ENCODE measurements at regions not wholly inside any gene's neighbourhood (a gene's known extent, or its start where the extent isn't known, plus 50 kb on each side); places are given as distances from the start of the nearest gene placed in this dataset.

GRCh38 chr5:174315471-174315870, 270.0 kb downstream of the NSG2 start:
- H3K4me3 Mint-ChIP-seq (ENCODE audit: unreplicated experiment), result no peak overlapping the region
- DNase-seq (ENCODE audit: low spot score), result no peak
- H3K27ac Mint-ChIP-seq (ENCODE audit: unreplicated experiment), result no peak overlapping the region
- H3K36me3 Mint-ChIP-seq (ENCODE audit: low read depth, unreplicated experiment), result no peaks in the 10 kb centered on the region
- peaks cover 6% of the 10 kb centered on the region for H3K4me1 Mint-ChIP-seq (ENCODE audit: unreplicated experiment)
- no peaks in the 10 kb centered on the region for H3K9me3 Mint-ChIP-seq (ENCODE audit: unreplicated experiment)
- peaks cover 5% of the 10 kb centered on the region for H3K27me3 Mint-ChIP-seq (ENCODE audit: unreplicated experiment)
- no peak for TF ChIP-seq CTCF (IDR thresholded peaks at IDR 0.05; ENCODE audit: unreplicated experiment)

DNA sequence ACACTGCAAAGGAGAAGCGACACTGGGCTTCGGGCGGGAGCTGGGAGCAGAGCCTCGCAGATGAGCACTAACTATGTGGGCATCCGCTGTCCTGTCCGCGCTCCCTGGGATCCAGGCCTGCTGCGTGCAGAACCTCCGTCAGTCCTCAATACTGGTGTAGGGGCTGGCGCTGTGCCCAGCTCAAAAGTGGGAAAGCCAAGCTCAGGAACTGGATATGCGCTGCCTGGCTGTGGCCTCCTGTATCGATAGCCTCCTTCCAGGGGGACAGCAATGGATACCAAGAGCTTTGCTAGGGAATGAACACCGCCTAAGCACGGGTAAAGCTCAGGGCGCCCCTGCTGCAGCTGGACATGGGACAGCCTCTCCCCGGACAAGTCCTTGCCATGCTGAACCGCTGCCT, 270.4 kb downstream of the NSG2 start:
- Mint-ChIP-seq H3K4me3 (ENCODE audit: unreplicated experiment) (no peak overlapping the region), H3K9me3 (ENCODE audit: unreplicated experiment) (no peaks in the 10 kb centered on the region), H3K27me3 (ENCODE audit: unreplicated experiment) (peaks cover 1% of the 10 kb centered on the region), H3K36me3 (ENCODE audit: low read depth, unreplicated experiment) (no peaks in the 10 kb centered on the region), H3K4me1 (ENCODE audit: unreplicated experiment) (peaks cover 3% of the 10 kb centered on the region), H3K27ac (ENCODE audit: unreplicated experiment) (no peak overlapping the region)
- TF ChIP-seq CTCF (IDR thresholded peaks at IDR 0.05; ENCODE audit: unreplicated experiment), result no peak
- no peak for DNase-seq (ENCODE audit: low spot score)

- TF ChIP-seq CTCF (IDR thresholded peaks at IDR 0.05; ENCODE audit: unreplicated experiment), result no peak
- H3K27ac Mint-ChIP-seq (ENCODE audit: unreplicated experiment), result no peak overlapping the region
- H3K9me3 Mint-ChIP-seq (ENCODE audit: unreplicated experiment), result no peaks in the 10 kb centered on the region
- no peak overlapping the region for H3K4me3 Mint-ChIP-seq (ENCODE audit: unreplicated experiment)
- H3K27me3 Mint-ChIP-seq (ENCODE audit: unreplicated experiment), result no peaks in the 10 kb centered on the region
- no peak for DNase-seq (ENCODE audit: low spot score)
- H3K36me3 Mint-ChIP-seq (ENCODE audit: low read depth, unreplicated experiment), result no peaks in the 10 kb centered on the region
- H3K4me1 Mint-ChIP-seq (ENCODE audit: unreplicated experiment), result peaks cover 3% of the 10 kb centered on the region
Measured at GRCh38 chr5:174316326-174316725, 270.8 kb downstream of the NSG2 start.

DNA sequence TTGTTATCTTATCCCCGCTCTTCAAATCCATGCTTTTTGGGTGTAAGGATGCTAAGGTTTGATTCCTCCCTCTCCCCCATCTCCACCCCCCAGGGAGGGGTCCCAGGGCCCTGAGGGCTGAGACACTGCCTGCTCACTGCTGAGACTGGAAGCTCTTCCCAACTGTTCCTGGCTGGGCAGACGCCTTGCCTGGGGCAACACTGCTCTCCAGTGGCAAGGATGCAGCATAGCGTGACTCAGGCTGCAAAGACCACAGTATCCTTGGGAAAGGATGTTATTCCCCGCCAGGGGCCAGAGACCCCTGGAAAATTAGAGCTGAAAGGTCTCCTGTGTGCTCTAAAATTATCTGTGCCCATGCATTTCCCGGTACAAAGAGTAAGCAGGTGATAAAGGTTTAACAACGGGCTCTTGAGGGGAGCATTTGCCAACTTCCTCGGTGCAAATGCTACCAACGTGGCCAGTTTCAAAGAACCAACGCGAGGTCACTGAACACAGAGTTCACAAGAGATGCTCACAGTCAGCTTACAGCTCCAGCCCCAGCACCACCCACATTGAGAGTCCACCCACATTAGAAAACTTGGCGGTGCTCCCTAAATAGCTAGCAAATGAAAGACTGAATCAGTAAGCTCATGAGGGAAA, 271.9 kb downstream of the NSG2 start:
- no peak overlapping the region for H3K27ac Mint-ChIP-seq (ENCODE audit: unreplicated experiment)
- no peak overlapping the region for H3K4me3 Mint-ChIP-seq (ENCODE audit: unreplicated experiment)
- no peaks in the 10 kb centered on the region for H3K36me3 Mint-ChIP-seq (ENCODE audit: low read depth, unreplicated experiment)
- no peaks in the 10 kb centered on the region for H3K9me3 Mint-ChIP-seq (ENCODE audit: unreplicated experiment)
- no peaks in the 10 kb centered on the region for H3K27me3 Mint-ChIP-seq (ENCODE audit: unreplicated experiment)
- H3K4me1 Mint-ChIP-seq (ENCODE audit: unreplicated experiment), result peaks cover 3% of the 10 kb centered on the region
- peak; percentile 67 for TF ChIP-seq CTCF (IDR thresholded peaks at IDR 0.05; ENCODE audit: unreplicated experiment)
- DNase-seq (ENCODE audit: low spot score), result peak; percentile 68

GRCh38 chr5:174318578-174318977, 273.1 kb downstream of the NSG2 start:
- Mint-ChIP-seq H3K27me3 (ENCODE audit: unreplicated experiment) (peaks cover 1% of the 10 kb centered on the region), H3K9me3 (ENCODE audit: unreplicated experiment) (no peaks in the 10 kb centered on the region), H3K4me3 (ENCODE audit: unreplicated experiment) (no peak overlapping the region), H3K4me1 (ENCODE audit: unreplicated experiment) (no peaks in the 10 kb centered on the region), H3K27ac (ENCODE audit: unreplicated experiment) (no peak overlapping the region), H3K36me3 (ENCODE audit: low read depth, unreplicated experiment) (no peaks in the 10 kb centered on the region)
- TF ChIP-seq CTCF (IDR thresholded peaks at IDR 0.05; ENCODE audit: unreplicated experiment), result no peak
- no peak for DNase-seq (ENCODE audit: low spot score)
